Glutamatergic neuron (in vitro differentiated cells): ENCODE measurements at regions not wholly inside any gene's neighbourhood (a gene's known extent, or its start where the extent isn't known, plus 50 kb on each side); places are given as distances from the start of the nearest gene placed in this dataset.

Experiments
- DNase-seq: peaks from one replicate; pipeline ENCODE4 v3.0.0; 2022
- H3K27ac Mint-ChIP-seq: one replicate; pipeline ENCODE4 v1.8.0; 2020; ENCODE audit warnings: mild to moderate bottlenecking, mixed read lengths, inconsistent platforms; ENCODE audit not compliant: unreplicated experiment
- H3K27me3 Mint-ChIP-seq: one replicate; pipeline ENCODE4 v1.8.0; 2020; ENCODE audit warnings: mild to moderate bottlenecking, moderate library complexity, mixed read lengths, inconsistent platforms; ENCODE audit not compliant: unreplicated experiment
- H3K36me3 Mint-ChIP-seq: one replicate; pipeline ENCODE4 v1.8.0; 2020; ENCODE audit warnings: mild to moderate bottlenecking, mixed read lengths, inconsistent platforms; ENCODE audit not compliant: unreplicated experiment
- H3K4me1 Mint-ChIP-seq: one replicate; pipeline ENCODE4 v1.8.0; 2020; ENCODE audit warnings: mild to moderate bottlenecking, low read depth, mixed read lengths, inconsistent platforms; ENCODE audit not compliant: unreplicated experiment
- H3K4me3 Mint-ChIP-seq: one replicate; pipeline ENCODE4 v1.8.0; 2020; ENCODE audit warnings: mild to moderate bottlenecking, mixed read lengths, inconsistent platforms; ENCODE audit not compliant: unreplicated experiment
- H3K9me3 Mint-ChIP-seq: one replicate; pipeline ENCODE4 v1.8.0; 2020; ENCODE audit warnings: mild to moderate bottlenecking, moderate library complexity, mixed read lengths, inconsistent platforms; ENCODE audit not compliant: unreplicated experiment
- CTCF ChIP-seq: fragments of 200-600 bp; sonication (generic); IDR thresholded peaks from one replicate; pipeline ENCODE4 v1.5.0; 2021; ENCODE audit not compliant: partially characterized antibody, unreplicated experiment

GRCh38 chr18:77600674-77601073 is 351.0 kb downstream of the GALR1 start:
- no peak for TF ChIP-seq CTCF
- H3K4me3 Mint-ChIP-seq, result no peak overlapping the region
- no peak for DNase-seq
- H3K36me3 Mint-ChIP-seq, result no peaks in the 10 kb centered on the region
- no peaks in the 10 kb centered on the region for H3K27me3 Mint-ChIP-seq
- H3K9me3 Mint-ChIP-seq, result no peaks in the 10 kb centered on the region
- no peak overlapping the region for H3K27ac Mint-ChIP-seq
- H3K4me1 Mint-ChIP-seq, result no peaks in the 10 kb centered on the region

GRCh38 chr18:77601567-77601966 is 351.9 kb downstream of the GALR1 start:
- Mint-ChIP-seq H3K27me3 (peaks cover 1% of the 10 kb centered on the region), H3K4me1 (no peaks in the 10 kb centered on the region), H3K36me3 (peaks cover 4% of the 10 kb centered on the region), H3K4me3 (no peak overlapping the region), H3K27ac (no peak overlapping the region), H3K9me3 (peaks cover 4% of the 10 kb centered on the region)
- no peak for DNase-seq
- TF ChIP-seq CTCF, result no peak

GRCh38 chr18:77607087-77607486 is 357.4 kb downstream of the GALR1 start:
- Mint-ChIP-seq H3K27me3 (peaks cover 3% of the 10 kb centered on the region), H3K4me3 (no peak overlapping the region), H3K9me3 (peaks cover 9% of the 10 kb centered on the region), H3K36me3 (peaks cover 15% of the 10 kb centered on the region), H3K4me1 (no peaks in the 10 kb centered on the region), H3K27ac (no peak overlapping the region)
- no peak for DNase-seq
- no peak for TF ChIP-seq CTCF

- H3K4me3 Mint-ChIP-seq, result no peak overlapping the region
- H3K4me1 Mint-ChIP-seq, result no peaks in the 10 kb centered on the region
- no peak for DNase-seq
Measured at GRCh38 chr18:77608807-77609206, 359.2 kb downstream of the GALR1 start.

GRCh38 chr18:77617694-77618093 is 368.0 kb downstream of the GALR1 start:
- no peak overlapping the region for H3K27ac Mint-ChIP-seq
- peaks cover 4% of the 10 kb centered on the region for H3K9me3 Mint-ChIP-seq
- no peaks in the 10 kb centered on the region for H3K4me1 Mint-ChIP-seq
- H3K36me3 Mint-ChIP-seq, result no peaks in the 10 kb centered on the region
- H3K27me3 Mint-ChIP-seq, result peaks cover 1% of the 10 kb centered on the region
- TF ChIP-seq CTCF, result no peak
- no peak overlapping the region for H3K4me3 Mint-ChIP-seq
- DNase-seq, result no peak

More at GRCh38 chr18:77608807-77609206, 359.2 kb downstream of the GALR1 start:
- H3K27me3 Mint-ChIP-seq, result peaks cover 3% of the 10 kb centered on the region
- no peak for TF ChIP-seq CTCF
- no peak overlapping the region for H3K27ac Mint-ChIP-seq
- peaks cover 9% of the 10 kb centered on the region for H3K9me3 Mint-ChIP-seq
- H3K36me3 Mint-ChIP-seq, result peaks cover 15% of the 10 kb centered on the region
